CD14-positive monocyte (primary cell): ENCODE measurements at regions not wholly inside any gene's neighbourhood (a gene's known extent, or its start where the extent isn't known, plus 50 kb on each side); places are given as distances from the start of the nearest gene placed in this dataset.

Experiments
- DNase-seq, 3 donors: peaks; one replicate each; pipeline ENCODE4 v3.0.0-alpha.2; 2011 to 2022
- H2AFZ ChIP-seq: 2 replicates; pipeline ENCODE4 v1.6.0; 2012; ENCODE audit warnings: mild to moderate bottlenecking, low read depth, low read length, inconsistent platforms; ENCODE audit not compliant: insufficient read depth, poor library complexity, severe bottlenecking
- H3K27ac ChIP-seq, 2 donors: 1 replicate in 1 of 2; 2 replicates in 1 of 2; pipeline ENCODE4 v1.5.1; 2012 to 2013; ENCODE audit warnings: low read length in 2 of 2, control low read depth in 1 of 2, inconsistent platforms in 1 of 2, low read depth in 1 of 2, mild to moderate bottlenecking in 1 of 2
- H3K27me3 ChIP-seq, 2 donors: one replicate each; pipeline versions ENCODE4 v1.6.0 to v1.6.1; 2011 to 2013; ENCODE audit warnings: low read length in 2 of 2; ENCODE audit not compliant: control insufficient read depth in 2 of 2, insufficient read depth in 2 of 2
- H3K36me3 ChIP-seq, 2 donors: replicated peaks in 1 of 2; 1 replicate in 1 of 2; 2 replicates in 1 of 2; pipeline versions ENCODE4 v1.5.1 to v1.6.1; 2012 to 2013; ENCODE audit warnings: low read length in 2 of 2, control low read depth in 1 of 2, inconsistent platforms in 1 of 2, mild to moderate bottlenecking in 1 of 2; ENCODE audit not compliant: insufficient read depth in 2 of 2, control insufficient read depth in 1 of 2
- H3K4me1 ChIP-seq, 2 donors: 1 replicate in 1 of 2; 2 replicates in 1 of 2; pipeline versions ENCODE4 v1.5.1 to v1.6.1; 2012 to 2013; ENCODE audit warnings: low read length in 2 of 2, control low read depth in 1 of 2, inconsistent platforms in 1 of 2, mild to moderate bottlenecking in 1 of 2, moderate library complexity in 1 of 2; ENCODE audit not compliant: insufficient read depth in 2 of 2, control insufficient read depth in 1 of 2
- H3K4me2 ChIP-seq: replicated peaks from 2 replicates; pipeline ENCODE3; 2012; ENCODE audit warnings: low read length, moderate library complexity, mild to moderate bottlenecking; ENCODE audit not compliant: poor library complexity, severe bottlenecking; ENCODE audit errors: extremely low read depth
- H3K4me3 ChIP-seq, 3 experiments: fragments of 200-600 bp in 1 of 3; sonication (generic) in 1 of 3; replicated peaks in 1 of 3; 1 replicate in 2 of 3; 2 replicates in 1 of 3; pipeline ENCODE4 v1.5.1; 2011 to 2013; ENCODE audit warnings: low read length in 3 of 3, mild to moderate bottlenecking in 3 of 3, control low read depth in 2 of 3, low read depth in 2 of 3, inconsistent platforms in 1 of 3, moderate library complexity in 1 of 3
- H3K79me2 ChIP-seq: 2 replicates; pipeline ENCODE4 v1.6.0; 2012; ENCODE audit warnings: mild to moderate bottlenecking, control low read depth, inconsistent platforms, low read length, moderate library complexity; ENCODE audit not compliant: insufficient read depth
- H3K9ac ChIP-seq: 2 replicates; pipeline ENCODE4 v1.6.0; 2017; ENCODE audit warnings: low read length, mild to moderate bottlenecking; ENCODE audit not compliant: insufficient read depth, poor library complexity, severe bottlenecking
- H3K9me3 ChIP-seq, 2 donors: replicated peaks in 1 of 2; 1 replicate in 1 of 2; 2 replicates in 1 of 2; pipeline versions ENCODE4 v1.5.1 to v1.6.1; 2012 to 2013; ENCODE audit warnings: low read length in 2 of 2, control low read depth in 1 of 2; ENCODE audit not compliant: control insufficient read depth in 1 of 2, insufficient read depth in 1 of 2
- H4K20me1 ChIP-seq: 2 replicates; pipeline ENCODE4 v1.6.0; 2012; ENCODE audit warnings: mild to moderate bottlenecking, low read length, control low read depth, moderate library complexity; ENCODE audit not compliant: insufficient read depth
- H3K27ac Mint-ChIP-seq, 7 donors: one replicate each; pipeline ENCODE4 v1.8.0; 2020; ENCODE audit warnings: mild to moderate bottlenecking in 7 of 7, mixed read lengths in 7 of 7, moderate library complexity in 6 of 7, inconsistent platforms in 2 of 7
- H3K27me3 Mint-ChIP-seq, 3 donors: one replicate each; pipeline ENCODE4 v1.8.0; 2021 to 2022; ENCODE audit warnings: low read depth in 3 of 3, mild to moderate bottlenecking in 3 of 3, mixed read lengths in 3 of 3, moderate library complexity in 3 of 3, inconsistent platforms in 1 of 3
- H3K36me3 Mint-ChIP-seq, 2 donors: one replicate each; pipeline ENCODE4 v1.8.0; 2020; ENCODE audit warnings: mixed read lengths in 2 of 2, inconsistent platforms in 1 of 2, mild to moderate bottlenecking in 1 of 2
- H3K4me1 Mint-ChIP-seq: one replicate; pipeline ENCODE4 v1.8.0; 2020; ENCODE audit warnings: mild to moderate bottlenecking, mixed read lengths
- H3K4me3 Mint-ChIP-seq, 2 donors: one replicate each; pipeline ENCODE4 v1.8.0; 2020; ENCODE audit warnings: mild to moderate bottlenecking in 2 of 2, mixed read lengths in 2 of 2, moderate library complexity in 1 of 2
- H3K9me3 Mint-ChIP-seq, 7 donors: one replicate each; pipeline ENCODE4 v1.8.0; 2020 to 2022; ENCODE audit warnings: mixed read lengths in 7 of 7, mild to moderate bottlenecking in 6 of 7, moderate library complexity in 6 of 7, inconsistent platforms in 2 of 7
- CTCF ChIP-seq: fragments of 200-600 bp; IDR thresholded peaks from one replicate; pipeline ENCODE4 v1.8.0; 2022; ENCODE audit warnings: antibody characterized with exemption, mild to moderate bottlenecking
- intact Hi-C, 2 donors: fragments of 100-400 bp; cut with micrococcal nuclease; formaldehyde crosslinking; loops; one replicate each; pipeline versions ENCODE4 v1.15.0 to v1.15.1; 2023

GRCh38 chr1:170481000-170481399 lies 51.0 kb upstream of the GORAB start:
- Histone ChIP-seq H3K4me3 (no peak overlapping the region), H3K4me1 (no peaks in the 10 kb centered on the region)
- peaks cover 0 to 2% (median 0%) of the 10 kb centered on the region in 3 donors for H3K27me3 Mint-ChIP-seq

More at GRCh38 chr1:170481000-170481399, 51.0 kb upstream of the GORAB start:
- no peaks in the 10 kb centered on the region for H3K36me3 Mint-ChIP-seq
- H3K27ac Mint-ChIP-seq, result no peak overlapping the region
- DNase-seq, result no peak
- no peaks in the 10 kb centered on the region for H3K4me1 Mint-ChIP-seq
- peaks cover 0 to 4% (median 0%) of the 10 kb centered on the region in 7 donors for H3K9me3 Mint-ChIP-seq
- Histone ChIP-seq H4K20me1 (no peaks in the 10 kb centered on the region), H3K9ac (no peak overlapping the region), H2AFZ (no peak overlapping the region), H3K4me2 (no peak overlapping the region), H3K36me3 (no peaks in the 10 kb centered on the region), H3K27ac (no peak overlapping the region), H3K79me2 (no peaks in the 10 kb centered on the region), H3K9me3 (no peaks in the 10 kb centered on the region), H3K27me3 (no peaks in the 10 kb centered on the region)
- no peak for TF ChIP-seq CTCF
- H3K4me3 Mint-ChIP-seq, result no peak overlapping the region
- intact Hi-C loops, result no loop called here
